Epithelial cell of esophagus (primary cell): ENCODE measurements at regions not wholly inside any gene's neighbourhood (a gene's known extent, or its start where the extent isn't known, plus 50 kb on each side); places are given as distances from the start of the nearest gene placed in this dataset.

Experiments
- DNase-seq: peaks from one replicate; pipeline ENCODE4 v3.0.0; 2010; ENCODE audit warnings: low read depth
- H3K4me3 ChIP-seq: 2 replicates; pipeline ENCODE4 v1.5.1; 2011; ENCODE audit warnings: mild to moderate bottlenecking, low read length, control low read depth
- TF ChIP-seq, protein P1 (sequence below): IDR thresholded peaks from 2 replicates; pipeline ENCODE4 v1.5.1; 2011; ENCODE audit warnings: low read depth, mild to moderate bottlenecking, low read length, control low read depth, inconsistent platforms; ENCODE audit not compliant: insufficient read depth; ENCODE audit errors: missing control alignments

DNA sequence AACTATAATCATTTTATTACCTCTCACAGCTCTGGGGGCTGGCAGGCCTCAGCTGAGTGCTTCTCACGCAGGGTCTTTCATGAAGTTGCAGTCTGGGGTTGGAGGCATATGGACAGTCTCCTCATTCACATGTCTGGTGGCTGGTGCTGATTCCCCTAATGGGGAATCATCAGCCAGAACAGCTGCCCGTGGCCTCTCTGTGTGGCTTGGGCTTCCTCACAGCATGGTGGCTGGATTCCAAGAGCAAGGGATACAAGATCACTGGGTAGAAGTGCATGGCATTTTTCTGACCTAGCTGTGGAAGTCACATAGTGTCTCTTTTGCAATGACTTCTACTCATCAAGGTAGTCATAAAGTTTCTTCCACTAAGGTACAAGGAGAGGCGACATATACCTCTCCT, 59.0 kb upstream of the LAPTM4A start:
- TF ChIP-seq, protein P1, sequence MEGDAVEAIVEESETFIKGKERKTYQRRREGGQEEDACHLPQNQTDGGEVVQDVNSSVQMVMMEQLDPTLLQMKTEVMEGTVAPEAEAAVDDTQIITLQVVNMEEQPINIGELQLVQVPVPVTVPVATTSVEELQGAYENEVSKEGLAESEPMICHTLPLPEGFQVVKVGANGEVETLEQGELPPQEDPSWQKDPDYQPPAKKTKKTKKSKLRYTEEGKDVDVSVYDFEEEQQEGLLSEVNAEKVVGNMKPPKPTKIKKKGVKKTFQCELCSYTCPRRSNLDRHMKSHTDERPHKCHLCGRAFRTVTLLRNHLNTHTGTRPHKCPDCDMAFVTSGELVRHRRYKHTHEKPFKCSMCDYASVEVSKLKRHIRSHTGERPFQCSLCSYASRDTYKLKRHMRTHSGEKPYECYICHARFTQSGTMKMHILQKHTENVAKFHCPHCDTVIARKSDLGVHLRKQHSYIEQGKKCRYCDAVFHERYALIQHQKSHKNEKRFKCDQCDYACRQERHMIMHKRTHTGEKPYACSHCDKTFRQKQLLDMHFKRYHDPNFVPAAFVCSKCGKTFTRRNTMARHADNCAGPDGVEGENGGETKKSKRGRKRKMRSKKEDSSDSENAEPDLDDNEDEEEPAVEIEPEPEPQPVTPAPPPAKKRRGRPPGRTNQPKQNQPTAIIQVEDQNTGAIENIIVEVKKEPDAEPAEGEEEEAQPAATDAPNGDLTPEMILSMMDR: no peak
- no peak for DNase-seq
- H3K4me3 ChIP-seq: no peak overlapping the region

DNA sequence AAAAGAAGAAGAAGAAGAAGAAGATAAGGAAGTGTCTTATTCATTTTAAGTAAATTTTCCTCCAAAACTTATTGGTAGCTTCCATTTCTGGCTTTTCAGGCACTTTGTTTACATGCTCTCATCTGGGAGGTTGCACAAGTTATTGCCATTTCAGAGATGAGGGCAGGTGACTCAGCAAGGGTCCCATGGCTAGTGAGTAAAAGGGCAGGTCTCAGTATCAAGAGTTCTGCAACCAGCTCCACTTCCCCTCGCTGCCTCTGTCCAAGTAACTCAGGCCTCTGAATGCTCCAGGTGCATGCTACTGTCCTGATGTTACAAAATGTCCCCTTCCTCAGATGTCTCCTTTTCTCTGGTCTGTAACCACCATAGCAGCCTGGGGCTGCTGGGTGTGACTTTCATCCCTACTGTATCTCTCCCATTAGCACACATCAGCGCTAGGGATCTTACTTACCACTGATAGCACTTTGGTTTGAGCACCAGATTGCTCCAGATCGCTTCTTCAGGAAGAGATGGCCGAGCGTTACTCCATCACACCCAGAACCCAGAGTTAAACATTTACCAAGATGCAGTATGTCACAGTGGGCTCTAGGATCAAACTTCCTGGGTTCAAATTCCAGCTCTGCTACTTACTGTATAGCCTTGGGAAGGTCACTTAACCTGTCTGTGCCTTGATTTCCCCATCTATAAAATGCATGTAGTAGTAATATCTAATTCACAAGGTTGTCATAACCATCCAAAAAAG, 57.4 kb upstream of the LAPTM4A start:
- TF ChIP-seq, protein P1: no peak
- peak; percentile 92 for DNase-seq
- no peak overlapping the region for H3K4me3 ChIP-seq

DNA sequence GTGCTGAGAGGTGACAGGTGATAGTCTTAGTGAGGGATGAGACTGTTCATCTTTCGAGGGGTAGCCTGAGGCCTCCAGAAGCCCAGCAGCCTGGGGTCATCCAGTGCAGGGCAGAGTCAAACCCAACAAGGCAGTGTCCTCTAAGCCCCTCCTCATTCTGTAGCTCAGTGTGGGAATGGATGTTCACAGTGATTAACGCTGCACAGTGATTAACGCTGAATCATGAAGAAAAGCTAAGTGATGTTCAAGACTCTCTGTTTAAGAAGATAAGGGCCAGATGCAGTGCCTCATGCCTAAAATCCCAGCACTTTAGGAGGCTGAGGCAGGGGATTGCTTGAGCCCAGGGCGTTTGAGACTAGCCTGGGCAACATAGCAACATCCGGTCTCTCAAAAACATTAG, 56.3 kb upstream of the LAPTM4A start:
- H3K4me3 ChIP-seq: no peak overlapping the region
- DNase-seq: peak; percentile 54
- TF ChIP-seq, protein P1: no peak

DNA sequence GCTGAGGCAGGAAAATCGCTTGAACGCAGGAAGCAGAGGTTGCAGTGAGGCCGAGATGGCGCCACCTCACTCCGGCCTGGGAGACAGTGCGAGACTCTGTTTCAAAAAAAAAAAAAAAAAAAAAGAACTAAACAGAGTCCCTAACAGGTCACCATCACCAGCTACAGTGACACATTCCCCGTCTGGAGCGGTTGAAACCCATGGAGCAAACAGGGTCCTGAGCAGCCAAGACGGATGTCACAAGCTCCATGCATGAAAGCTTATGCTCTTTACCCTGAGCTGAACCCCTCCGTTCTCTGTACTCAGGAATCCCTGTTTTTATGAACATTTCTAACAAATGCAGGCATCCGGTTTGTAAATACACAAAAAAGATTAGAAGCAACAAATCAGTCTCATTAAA, 55.9 kb upstream of the LAPTM4A start:
- no peak overlapping the region for H3K4me3 ChIP-seq

DNA sequence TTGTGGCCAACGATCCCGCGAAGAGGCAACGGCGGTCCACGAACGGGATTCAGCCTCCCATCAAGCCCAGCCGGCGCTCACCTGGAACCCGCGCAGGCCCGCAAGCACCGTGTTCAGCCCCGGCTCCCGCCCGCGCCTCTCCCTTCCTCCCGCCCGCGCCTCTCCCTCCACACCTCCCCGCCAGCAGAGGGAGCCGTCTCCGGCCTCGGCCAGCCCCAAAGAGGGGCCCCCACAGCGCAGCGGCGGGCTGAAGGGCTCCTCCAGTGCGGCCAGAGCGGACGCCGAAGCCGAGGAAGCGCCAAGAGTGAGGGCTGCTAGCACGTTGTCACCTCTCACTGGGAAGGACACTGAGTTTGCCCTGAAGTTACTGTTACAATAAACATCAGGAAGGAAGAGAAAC, 55.3 kb upstream of the LAPTM4A start:
- H3K4me3 ChIP-seq: peak overlapping the region; percentile 53
- DNase-seq: peak; percentile 69
- TF ChIP-seq, protein P1: peak; percentile 56

More for the DNA sequence above, 55.9 kb upstream of the LAPTM4A start:
- no peak for DNase-seq
- TF ChIP-seq, protein P1: no peak

DNA sequence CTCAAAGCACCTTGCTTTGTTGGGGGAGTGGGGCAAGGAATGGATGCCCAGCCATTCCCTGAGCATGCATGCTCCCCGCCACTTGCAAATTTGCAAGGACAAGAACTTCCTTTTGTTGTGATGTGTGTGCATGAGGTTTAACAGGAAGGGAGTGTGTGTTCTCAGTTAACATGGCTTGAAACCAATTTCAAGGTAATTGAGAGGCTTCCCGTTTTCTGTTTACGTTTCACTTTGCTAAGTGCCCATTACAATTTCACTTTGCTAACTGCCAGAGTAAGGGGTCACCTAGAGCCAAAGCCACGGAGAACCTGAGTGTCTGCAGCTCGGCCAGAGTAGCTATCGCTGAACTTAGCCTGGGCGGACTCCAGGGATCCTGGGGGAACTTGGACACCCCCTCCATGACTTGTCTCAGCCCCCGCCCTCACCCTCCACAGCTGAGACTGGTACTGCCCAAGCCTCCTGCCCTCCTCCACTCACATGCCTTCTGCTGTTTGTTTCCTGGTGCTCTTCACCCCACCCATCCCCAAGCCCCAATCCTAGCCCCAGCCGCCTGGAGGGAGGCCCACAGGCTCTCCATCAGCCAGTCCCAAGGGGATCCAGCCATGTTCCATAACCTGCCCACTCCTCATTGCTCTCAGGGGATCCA, 53.6 kb upstream of the LAPTM4A start:
- DNase-seq: no peak
- TF ChIP-seq, protein P1: no peak

DNA sequence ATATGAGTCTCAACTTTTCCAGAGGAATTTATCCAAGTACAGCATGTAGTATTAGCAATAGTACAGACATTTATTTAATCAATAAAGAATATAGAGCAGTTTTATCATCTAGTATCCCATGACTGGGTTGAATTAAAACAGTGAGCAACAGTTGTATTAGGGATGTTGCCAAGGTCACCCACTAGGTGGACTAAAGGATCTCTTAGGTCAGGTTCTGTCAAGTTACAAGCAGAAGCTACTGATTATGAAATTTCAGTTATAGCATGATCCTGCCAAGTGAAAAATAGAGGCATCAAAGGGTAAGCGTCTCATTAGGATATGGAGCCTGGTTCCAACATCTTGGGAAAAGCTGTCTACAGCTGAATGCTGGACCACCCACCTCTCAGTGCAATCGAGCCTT, 52.1 kb upstream of the LAPTM4A start:
- H3K4me3 ChIP-seq: no peak overlapping the region
- peak; percentile 73 for DNase-seq
- TF ChIP-seq, protein P1: peak; percentile 49

More for the DNA sequence above, 53.6 kb upstream of the LAPTM4A start:
- no peak overlapping the region for H3K4me3 ChIP-seq
